Naive B cell (primary cell): ENCODE measurements at regions not wholly inside any gene's neighbourhood (a gene's known extent, or its start where the extent isn't known, plus 50 kb on each side); places are given as distances from the start of the nearest gene placed in this dataset.
"Not testable (repeated sequence)": the region's sequence is repeated elsewhere in the genome, so short reads cannot be mapped to it uniquely, and the experiment has no call there.

ENCODE experiments used
- ATAC-seq, 2 donors: fragments of 150-1000 bp; cut with Tn5 transposase; 2 replicates each; pipeline ENCODE4 v1.10.0; 2021; ENCODE audit warnings: low read depth in 2 of 2, mild to moderate bottlenecking in 2 of 2, moderate library complexity in 2 of 2
- DNase-seq: peaks from one replicate; pipeline ENCODE4 v3.0.0; 2022
- H3K27ac Mint-ChIP-seq, 6 donors: one replicate each; pipeline ENCODE4 v1.8.0; 2020 to 2022; ENCODE audit warnings: mild to moderate bottlenecking in 6 of 6, mixed read lengths in 6 of 6, moderate library complexity in 5 of 6, inconsistent platforms in 2 of 6
- H3K27me3 Mint-ChIP-seq, 3 donors: one replicate each; pipeline ENCODE4 v1.8.0; 2021 to 2022; ENCODE audit warnings: mixed read lengths in 3 of 3, mild to moderate bottlenecking in 1 of 3
- H3K36me3 Mint-ChIP-seq, 2 donors: one replicate each; pipeline ENCODE4 v1.8.0; 2020 to 2022; ENCODE audit warnings: mixed read lengths in 2 of 2, inconsistent platforms in 1 of 2, mild to moderate bottlenecking in 1 of 2
- H3K4me1 Mint-ChIP-seq, 3 donors: one replicate each; pipeline ENCODE4 v1.8.0; 2020 to 2022; ENCODE audit warnings: mixed read lengths in 3 of 3, inconsistent platforms in 1 of 3, mild to moderate bottlenecking in 1 of 3, moderate library complexity in 1 of 3
- H3K4me3 Mint-ChIP-seq, 8 donors: one replicate each; pipeline ENCODE4 v1.8.0; 2020 to 2022; ENCODE audit warnings: mild to moderate bottlenecking in 8 of 8, mixed read lengths in 8 of 8, moderate library complexity in 8 of 8, inconsistent platforms in 2 of 8
- H3K9me3 Mint-ChIP-seq, 7 donors: one replicate each; pipeline ENCODE4 v1.8.0; 2020 to 2022; ENCODE audit warnings: mixed read lengths in 7 of 7, mild to moderate bottlenecking in 5 of 7, inconsistent platforms in 2 of 7, moderate library complexity in 1 of 7

DNA sequence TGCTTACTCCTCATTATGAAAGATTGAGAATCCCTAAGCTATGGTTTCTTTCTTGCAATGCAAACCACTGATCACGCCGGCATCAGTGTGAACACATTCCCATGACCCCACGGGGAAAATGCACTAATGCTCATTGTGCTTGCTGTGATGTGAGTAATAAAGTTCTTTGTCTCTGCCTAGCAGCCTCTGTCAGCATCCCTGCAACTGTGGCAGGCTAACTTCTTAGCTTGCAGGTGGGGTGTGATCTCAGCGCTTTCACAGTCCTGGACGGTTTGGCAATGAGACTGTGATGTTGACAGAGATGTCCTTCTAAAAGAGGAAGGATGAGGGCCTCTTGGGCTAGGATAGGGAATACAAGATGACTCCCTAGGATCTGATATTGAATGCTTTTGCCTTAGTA lies 1218.7 kb downstream of the EFNA5 start:
- no peak overlapping the region for H3K4me3 Mint-ChIP-seq
- no peak overlapping the region for H3K27ac Mint-ChIP-seq
- H3K27me3 Mint-ChIP-seq: no peaks in the 10 kb centered on the region
- DNase-seq (no peak), ATAC-seq (no peak)
- no peaks in the 10 kb centered on the region for H3K4me1 Mint-ChIP-seq
- no peaks in the 10 kb centered on the region for H3K36me3 Mint-ChIP-seq
- peaks cover 0 to 2% (median 0%) of the 10 kb centered on the region in 7 donors for H3K9me3 Mint-ChIP-seq

DNA sequence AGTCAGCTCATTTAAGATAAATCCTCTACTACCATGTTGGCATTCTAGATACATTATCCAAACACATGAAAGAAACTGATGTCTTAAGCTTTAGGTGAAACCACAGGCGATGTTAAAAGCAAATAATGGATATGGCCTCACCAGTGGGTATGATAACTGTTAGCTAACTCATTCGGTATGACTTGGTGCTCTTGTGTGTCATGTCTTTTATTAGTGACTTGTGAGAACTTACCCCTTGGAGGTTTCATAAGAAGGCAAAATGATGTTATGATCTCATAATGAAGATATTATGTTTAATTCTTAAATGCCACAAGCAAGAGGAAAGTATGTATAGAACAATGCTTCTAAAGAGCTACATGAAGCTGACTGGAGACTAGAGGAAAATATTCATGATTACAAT lies 1227.0 kb downstream of the EFNA5 start:
- H3K27me3 Mint-ChIP-seq: no peaks in the 10 kb centered on the region
- no peaks in the 10 kb centered on the region for H3K36me3 Mint-ChIP-seq
- H3K4me3 Mint-ChIP-seq: no peak overlapping the region
- DNase-seq (no peak), ATAC-seq (no peak)
- no peak overlapping the region for H3K27ac Mint-ChIP-seq
- no peaks in the 10 kb centered on the region for H3K9me3 Mint-ChIP-seq
- no peaks in the 10 kb centered on the region for H3K4me1 Mint-ChIP-seq

DNA sequence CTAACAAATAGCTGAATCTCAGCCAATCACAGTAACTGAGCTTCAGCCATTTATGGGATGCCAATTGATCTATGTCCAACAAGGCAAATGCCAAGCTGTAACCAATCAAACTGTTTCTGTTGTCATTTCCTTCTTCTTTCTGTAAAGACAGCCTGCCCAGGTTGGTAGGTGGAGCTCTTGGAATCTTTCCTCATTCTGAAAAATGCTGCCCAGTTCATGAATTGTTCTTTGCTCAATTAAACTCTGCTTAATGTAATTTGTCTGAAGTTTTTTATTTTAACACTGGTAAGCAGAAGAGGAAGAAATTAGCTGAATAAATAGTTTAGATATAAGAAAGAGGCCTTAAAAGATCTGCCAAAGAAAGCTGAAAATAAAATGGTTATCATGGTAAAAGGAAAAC lies 1235.6 kb downstream of the EFNA5 start:
- no peak for ATAC-seq

DNA sequence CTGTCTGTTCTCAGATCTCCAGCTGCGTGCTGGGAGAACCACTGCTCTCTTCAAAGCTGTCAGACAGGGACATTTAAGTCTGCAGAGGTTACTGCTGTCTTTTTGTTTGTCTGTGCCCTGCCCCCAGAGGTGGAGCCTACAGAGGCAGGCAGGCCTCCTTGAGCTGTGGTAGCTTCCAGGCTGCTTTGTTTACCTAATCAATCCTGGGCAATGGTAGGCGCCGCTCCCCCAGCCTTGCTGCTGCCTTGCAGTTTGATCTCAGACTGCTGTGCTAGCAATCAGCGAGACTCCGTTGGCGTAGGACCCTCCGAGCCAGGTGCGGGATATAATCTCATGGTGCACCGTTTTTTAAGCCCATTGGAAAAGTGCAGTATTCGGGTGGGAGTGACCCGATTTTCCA lies 1240.0 kb downstream of the EFNA5 start:
- not testable (repeated sequence) for H3K4me1 Mint-ChIP-seq, DNase-seq, H3K9me3 Mint-ChIP-seq, H3K27me3 Mint-ChIP-seq, ATAC-seq, H3K27ac Mint-ChIP-seq, H3K36me3 Mint-ChIP-seq, H3K4me3 Mint-ChIP-seq

More for the DNA sequence above, 1235.6 kb downstream of the EFNA5 start:
- no peak for DNase-seq
- H3K4me1 Mint-ChIP-seq: no peaks in the 10 kb centered on the region
- no peak overlapping the region for H3K4me3 Mint-ChIP-seq
- peaks cover 0 to 4% (median 3%) of the 10 kb centered on the region in 7 donors for H3K9me3 Mint-ChIP-seq
- H3K27ac Mint-ChIP-seq: no peak overlapping the region
- H3K36me3 Mint-ChIP-seq: no peaks in the 10 kb centered on the region
- H3K27me3 Mint-ChIP-seq: no peaks in the 10 kb centered on the region

DNA sequence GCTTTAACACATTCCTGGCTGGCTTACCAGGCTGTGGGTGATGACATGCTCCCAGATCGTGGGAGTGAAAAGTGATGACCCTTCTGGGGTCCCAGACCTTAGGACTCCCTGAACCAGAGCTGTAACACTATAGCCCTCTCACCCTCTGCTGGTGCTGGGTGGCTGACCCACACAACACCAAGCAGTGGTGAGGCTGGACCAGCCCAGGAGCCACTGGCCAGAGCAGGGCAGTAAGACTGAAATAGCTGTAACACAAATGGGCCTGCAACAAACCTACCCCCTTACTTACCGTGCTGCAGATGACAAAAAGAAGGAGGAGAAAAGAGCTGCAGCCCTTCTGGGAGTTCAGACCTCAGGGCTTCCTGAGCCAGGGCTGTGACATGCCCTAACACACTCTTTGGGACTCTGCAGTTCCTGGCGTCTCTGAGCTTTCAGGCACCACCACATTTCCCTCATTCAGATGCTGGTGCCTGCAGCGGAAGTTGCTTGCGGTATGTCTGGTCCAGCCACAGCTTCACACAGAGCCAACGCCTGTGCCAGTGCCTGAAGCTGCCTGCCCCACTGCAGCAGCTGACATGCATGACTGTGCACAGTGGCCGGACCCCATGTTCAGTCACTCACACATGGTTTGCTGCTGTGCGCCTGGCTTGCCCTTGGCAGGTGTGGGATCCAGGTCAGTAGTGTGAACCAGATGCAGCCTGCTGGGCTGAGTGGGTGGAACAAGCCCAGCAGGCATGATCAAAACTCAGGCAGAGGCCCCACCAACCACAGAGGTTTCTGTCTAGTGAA lies 1247.4 kb downstream of the EFNA5 start:
- no peak for ATAC-seq
- Mint-ChIP-seq H3K4me1 (no peaks in the 10 kb centered on the region), H3K27ac (no peak overlapping the region), H3K27me3 (no peaks in the 10 kb centered on the region), H3K36me3 (no peaks in the 10 kb centered on the region), H3K4me3 (no peak overlapping the region), H3K9me3 (peaks cover 0 to 4% (median 0%) of the 10 kb centered on the region in 7 donors)
- no peak for DNase-seq

GRCh38 chr5:106420102-106420501 lies 1250.6 kb downstream of the EFNA5 start:
- no peak overlapping the region for H3K4me3 Mint-ChIP-seq

GRCh38 chr5:106418196-106418595 lies 1252.5 kb downstream of the EFNA5 start:
- no peaks in the 10 kb centered on the region for H3K27me3 Mint-ChIP-seq
- DNase-seq: no peak
- H3K4me1 Mint-ChIP-seq: no peaks in the 10 kb centered on the region
- no peaks in the 10 kb centered on the region for H3K36me3 Mint-ChIP-seq
- H3K27ac Mint-ChIP-seq: no peak overlapping the region
- ATAC-seq: no peak
- no peak overlapping the region for H3K4me3 Mint-ChIP-seq
- peaks cover 0 to 10% (median 2%) of the 10 kb centered on the region in 7 donors for H3K9me3 Mint-ChIP-seq

More at GRCh38 chr5:106420102-106420501, 1250.6 kb downstream of the EFNA5 start:
- ATAC-seq (no peak), DNase-seq (no peak)
- Mint-ChIP-seq H3K27ac (no peak overlapping the region), H3K9me3 (peaks cover 0 to 10% (median 0%) of the 10 kb centered on the region in 7 donors), H3K36me3 (no peaks in the 10 kb centered on the region), H3K27me3 (no peaks in the 10 kb centered on the region), H3K4me1 (no peaks in the 10 kb centered on the region)

DNA sequence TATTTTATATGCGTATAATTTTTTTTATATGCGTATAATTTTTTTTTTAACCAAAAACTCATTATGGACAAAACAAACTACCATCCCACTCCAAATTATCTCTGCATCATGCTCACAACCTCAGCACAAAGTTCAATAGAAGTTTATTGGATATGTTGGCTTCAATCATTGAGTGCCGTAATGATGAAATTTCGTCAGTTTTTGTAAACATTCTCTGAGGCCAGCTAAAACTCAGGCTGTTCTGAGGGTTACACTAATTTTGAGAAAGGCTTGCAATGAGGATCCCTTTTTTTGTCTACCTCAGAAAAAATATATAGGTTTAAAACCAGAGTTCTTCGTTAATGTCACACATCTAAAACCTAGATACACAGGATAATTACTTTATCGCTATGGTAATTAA lies 1253.2 kb downstream of the EFNA5 start:
- H3K4me3 Mint-ChIP-seq: no peak overlapping the region
- no peak for ATAC-seq

GRCh38 chr5:106417163-106417562 lies 1253.6 kb downstream of the EFNA5 start:
- ATAC-seq (no peak), DNase-seq (no peak)
- Mint-ChIP-seq H3K9me3 (peaks cover 0 to 10% (median 2%) of the 10 kb centered on the region in 7 donors), H3K27ac (no peak overlapping the region), H3K4me1 (no peaks in the 10 kb centered on the region), H3K36me3 (no peaks in the 10 kb centered on the region), H3K27me3 (no peaks in the 10 kb centered on the region), H3K4me3 (no peak overlapping the region)

More for the DNA sequence above, 1253.2 kb downstream of the EFNA5 start:
- no peaks in the 10 kb centered on the region for H3K36me3 Mint-ChIP-seq
- peaks cover 0 to 10% (median 2%) of the 10 kb centered on the region in 7 donors for H3K9me3 Mint-ChIP-seq
- H3K4me1 Mint-ChIP-seq: no peaks in the 10 kb centered on the region
- DNase-seq: no peak
- H3K27ac Mint-ChIP-seq: no peak overlapping the region
- H3K27me3 Mint-ChIP-seq: no peaks in the 10 kb centered on the region

- no peak overlapping the region for H3K27ac Mint-ChIP-seq
- no peak overlapping the region for H3K4me3 Mint-ChIP-seq
- no peak for ATAC-seq
- DNase-seq: no peak
- H3K27me3 Mint-ChIP-seq: no peaks in the 10 kb centered on the region
- H3K36me3 Mint-ChIP-seq: no peaks in the 10 kb centered on the region
- no peaks in the 10 kb centered on the region for H3K4me1 Mint-ChIP-seq
- H3K9me3 Mint-ChIP-seq: peaks cover 0 to 10% (median 0%) of the 10 kb centered on the region in 7 donors
Observed at GRCh38 chr5:106415541-106415940, 1255.2 kb downstream of the EFNA5 start.

DNA sequence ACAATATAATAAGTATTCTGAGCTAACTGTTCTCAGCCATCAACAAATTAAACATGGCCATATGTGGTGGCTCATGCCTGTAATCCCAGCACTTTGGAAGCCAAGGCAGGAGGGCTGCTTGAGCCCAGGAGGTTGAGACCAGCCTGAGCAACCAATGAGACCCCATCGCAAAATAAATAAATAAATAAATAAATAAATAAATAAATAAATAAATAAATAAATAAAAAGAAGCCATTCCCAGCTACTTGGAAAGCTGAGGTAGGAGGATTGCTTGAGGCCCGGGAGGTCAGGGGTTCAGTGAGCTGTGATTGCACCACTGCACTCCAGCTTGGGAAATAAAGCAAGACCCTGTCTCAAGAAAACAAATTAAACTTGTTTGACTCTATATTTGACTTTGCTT lies 1256.4 kb downstream of the EFNA5 start:
- ATAC-seq (no peak), DNase-seq (no peak)
- Mint-ChIP-seq H3K9me3 (peaks cover 0 to 14% (median 0%) of the 10 kb centered on the region in 7 donors), H3K4me3 (no peak overlapping the region), H3K36me3 (no peaks in the 10 kb centered on the region), H3K27ac (no peak overlapping the region), H3K4me1 (no peaks in the 10 kb centered on the region), H3K27me3 (no peaks in the 10 kb centered on the region)

GRCh38 chr5:106412606-106413005 lies 1258.1 kb downstream of the EFNA5 start:
- no peak for ATAC-seq
- no peaks in the 10 kb centered on the region for H3K36me3 Mint-ChIP-seq

DNA sequence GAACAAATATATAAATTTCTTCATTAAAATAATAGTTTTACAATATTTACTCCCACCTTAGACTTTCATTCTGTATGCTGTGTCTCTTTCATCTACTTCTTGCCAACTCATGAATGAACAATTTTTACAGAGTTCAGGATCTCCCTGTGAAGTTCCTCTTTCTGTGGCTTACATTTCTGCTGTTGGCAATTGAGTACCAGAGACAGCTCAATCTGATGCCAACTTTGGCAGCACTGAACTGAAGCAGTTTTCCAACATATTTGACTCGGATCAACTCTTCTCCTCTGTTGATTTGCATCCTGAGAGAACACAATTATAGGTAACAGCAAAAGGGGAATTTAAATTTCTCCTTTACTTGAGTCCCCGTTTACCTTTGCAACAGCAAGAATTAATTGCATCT lies 1262.2 kb downstream of the EFNA5 start:
- DNase-seq (no peak), ATAC-seq (no peak)
- Mint-ChIP-seq H3K27me3 (no peaks in the 10 kb centered on the region), H3K4me1 (no peaks in the 10 kb centered on the region), H3K4me3 (no peak overlapping the region), H3K9me3 (peaks cover 0 to 4% (median 0%) of the 10 kb centered on the region in 7 donors), H3K36me3 (no peaks in the 10 kb centered on the region), H3K27ac (no peak overlapping the region)

More at GRCh38 chr5:106412606-106413005, 1258.1 kb downstream of the EFNA5 start:
- H3K27me3 Mint-ChIP-seq: no peaks in the 10 kb centered on the region
- H3K4me3 Mint-ChIP-seq: no peak overlapping the region
- no peak for DNase-seq
- H3K9me3 Mint-ChIP-seq: peaks cover 0 to 14% (median 0%) of the 10 kb centered on the region in 7 donors
- no peaks in the 10 kb centered on the region for H3K4me1 Mint-ChIP-seq
- H3K27ac Mint-ChIP-seq: no peak overlapping the region

- H3K27me3 Mint-ChIP-seq: no peaks in the 10 kb centered on the region
- H3K36me3 Mint-ChIP-seq: no peaks in the 10 kb centered on the region
- DNase-seq (no peak), ATAC-seq (no peak)
- peaks cover 0 to 4% (median under 1%) of the 10 kb centered on the region in 7 donors for H3K9me3 Mint-ChIP-seq
- no peak overlapping the region for H3K27ac Mint-ChIP-seq
- no peak overlapping the region for H3K4me3 Mint-ChIP-seq
- H3K4me1 Mint-ChIP-seq: no peaks in the 10 kb centered on the region
Observed at GRCh38 chr5:106408141-106408540, 1262.6 kb downstream of the EFNA5 start.
